UCSD-AML1 (cell line): ENCODE measurements at regions not wholly inside any gene's neighbourhood (a gene's known extent, or its start where the extent isn't known, plus 50 kb on each side); places are given as distances from the start of the nearest gene placed in this dataset.

ENCODE experiments used
- DNase-seq: peaks from one replicate; lab custom pipeline; 2025; ENCODE audit not compliant: unreplicated experiment; lab: John Stamatoyannopoulos, UW

- no peak for DNase-seq
Measured at GRCh38 chr5:67536866-67537265, 340.3 kb upstream of the CD180 start.

- no peak for DNase-seq
Measured at GRCh38 chr5:67530609-67531255, 334.1 kb upstream of the CD180 start.

GRCh38 chr5:67528953-67529352 lies 332.4 kb upstream of the CD180 start:
- DNase-seq = no peak

- no peak for DNase-seq
Measured at GRCh38 chr5:67526793-67527192, 330.2 kb upstream of the CD180 start.

GRCh38 chr5:67520161-67520908 lies 323.7 kb upstream of the CD180 start:
- DNase-seq = no peak

GRCh38 chr5:67518227-67518626 lies 321.6 kb upstream of the CD180 start:
- DNase-seq = no peak

GRCh38 chr5:67516948-67517565 lies 320.5 kb upstream of the CD180 start:
- no peak for DNase-seq

GRCh38 chr5:67515762-67516161 lies 319.2 kb upstream of the CD180 start:
- no peak for DNase-seq

- no peak for DNase-seq
Measured at GRCh38 chr5:67515020-67515689, 318.6 kb upstream of the CD180 start.

- DNase-seq = no peak
Measured at GRCh38 chr5:67512758-67513157, 316.2 kb upstream of the CD180 start.

GRCh38 chr5:67511911-67512310 lies 315.3 kb upstream of the CD180 start:
- DNase-seq = no peak

GRCh38 chr5:67510204-67510603 lies 313.6 kb upstream of the CD180 start:
- DNase-seq = no peak

GRCh38 chr5:67509402-67510186 lies 313.0 kb upstream of the CD180 start:
- DNase-seq = no peak

- DNase-seq = no peak
Measured at GRCh38 chr5:67506241-67506640, 309.6 kb upstream of the CD180 start.

GRCh38 chr5:67502951-67503350 lies 306.4 kb upstream of the CD180 start:
- DNase-seq = no peak

GRCh38 chr5:67496051-67496450 lies 299.5 kb upstream of the CD180 start:
- DNase-seq = no peak

GRCh38 chr5:67495072-67495471 lies 298.5 kb upstream of the CD180 start:
- DNase-seq = no peak

GRCh38 chr5:67494186-67494855 lies 297.7 kb upstream of the CD180 start:
- DNase-seq = no peak

- peak; percentile 13 for DNase-seq
Measured at GRCh38 chr5:67493676-67494075, 297.1 kb upstream of the CD180 start.

GRCh38 chr5:67490543-67491321 lies 294.1 kb upstream of the CD180 start:
- no peak for DNase-seq
